Tibial artery (tissue), 4 donors: ENCODE measurements at regions not wholly inside any gene's neighbourhood (a gene's known extent, or its start where the extent isn't known, plus 50 kb on each side); places are given as distances from the start of the nearest gene placed in this dataset.

Source experiments
- DNase-seq, 2 donors: peaks; one replicate each; pipeline ENCODE4 v3.0.0-alpha.2; 2019
- H3K27ac ChIP-seq, 2 donors: fragments of 200-600 bp; sonication (generic) in 1 of 2; 1 replicate in 1 of 2; 2 replicates in 1 of 2; pipeline ENCODE4 v1.5.1; 2018 to 2019; ENCODE audit warnings: mild to moderate bottlenecking in 1 of 2
- H3K27me3 ChIP-seq, 2 donors: fragments of 200-600 bp; sonication (generic) in 1 of 2; one replicate each; pipeline versions ENCODE4 v1.5.1 to v1.6.0; 2016 to 2019
- H3K36me3 ChIP-seq, 3 donors: fragments of 200-600 bp; sonication (generic) in 2 of 3; one replicate each; pipeline ENCODE4 v1.5.1; 2016 to 2019; ENCODE audit warnings: mild to moderate bottlenecking in 2 of 3
- H3K4me1 ChIP-seq, 4 donors: fragments of 200-600 bp; sonication (generic) in 2 of 4; 1 replicate in 3 of 4; 2 replicates in 1 of 4; pipeline ENCODE4 v1.5.1; 2016 to 2019
- H3K4me3 ChIP-seq, 2 donors: fragments of 200-600 bp; sonication (generic) in 1 of 2; 1 replicate in 1 of 2; 2 replicates in 1 of 2; pipeline ENCODE4 v1.5.1; 2018 to 2019; ENCODE audit warnings: mild to moderate bottlenecking in 2 of 2
- H3K9me3 ChIP-seq, 3 donors: fragments of 200-600 bp; sonication (generic) in 1 of 3; one replicate each; pipeline ENCODE4 v1.5.1; 2016 to 2019
- intact Hi-C: fragments of 100-400 bp; cut with DNase I; formaldehyde crosslinking; loops from one replicate; pipeline ENCODE4 v1.15.0; 2023; ENCODE audit warnings: low total_unique reads
- TF ChIP-seq, protein P1 (sequence below), 2 experiments: fragments of 200-600 bp in 1 of 2; fragments of 450-650 bp in 1 of 2; IDR thresholded peaks; one replicate each; pipeline ENCODE4 v1.5.1; 2017 to 2019; ENCODE audit warnings: antibody characterized with exemption in 2 of 2, mild to moderate bottlenecking in 1 of 2, moderate library complexity in 1 of 2

GRCh38 chr6:170188571-170189001 lies 102.3 kb downstream of the DLL1 start:
- Histone ChIP-seq H3K27ac (no peak overlapping the region), H3K27me3 (peaks cover 0 to 9% of the 10 kb centered on the region in 2 donors), H3K36me3 (no peaks in the 10 kb centered on the region), H3K9me3 (no peaks in the 10 kb centered on the region), H3K4me1 (peaks cover 0 to 3% (median 0%) of the 10 kb centered on the region in 4 donors), H3K4me3 (no peak overlapping the region)
- intact Hi-C loops: no loop called here
- TF ChIP-seq, protein P1, sequence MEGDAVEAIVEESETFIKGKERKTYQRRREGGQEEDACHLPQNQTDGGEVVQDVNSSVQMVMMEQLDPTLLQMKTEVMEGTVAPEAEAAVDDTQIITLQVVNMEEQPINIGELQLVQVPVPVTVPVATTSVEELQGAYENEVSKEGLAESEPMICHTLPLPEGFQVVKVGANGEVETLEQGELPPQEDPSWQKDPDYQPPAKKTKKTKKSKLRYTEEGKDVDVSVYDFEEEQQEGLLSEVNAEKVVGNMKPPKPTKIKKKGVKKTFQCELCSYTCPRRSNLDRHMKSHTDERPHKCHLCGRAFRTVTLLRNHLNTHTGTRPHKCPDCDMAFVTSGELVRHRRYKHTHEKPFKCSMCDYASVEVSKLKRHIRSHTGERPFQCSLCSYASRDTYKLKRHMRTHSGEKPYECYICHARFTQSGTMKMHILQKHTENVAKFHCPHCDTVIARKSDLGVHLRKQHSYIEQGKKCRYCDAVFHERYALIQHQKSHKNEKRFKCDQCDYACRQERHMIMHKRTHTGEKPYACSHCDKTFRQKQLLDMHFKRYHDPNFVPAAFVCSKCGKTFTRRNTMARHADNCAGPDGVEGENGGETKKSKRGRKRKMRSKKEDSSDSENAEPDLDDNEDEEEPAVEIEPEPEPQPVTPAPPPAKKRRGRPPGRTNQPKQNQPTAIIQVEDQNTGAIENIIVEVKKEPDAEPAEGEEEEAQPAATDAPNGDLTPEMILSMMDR (IDR thresholded peaks at IDR 0.05): no peak
- no peak for DNase-seq

DNA sequence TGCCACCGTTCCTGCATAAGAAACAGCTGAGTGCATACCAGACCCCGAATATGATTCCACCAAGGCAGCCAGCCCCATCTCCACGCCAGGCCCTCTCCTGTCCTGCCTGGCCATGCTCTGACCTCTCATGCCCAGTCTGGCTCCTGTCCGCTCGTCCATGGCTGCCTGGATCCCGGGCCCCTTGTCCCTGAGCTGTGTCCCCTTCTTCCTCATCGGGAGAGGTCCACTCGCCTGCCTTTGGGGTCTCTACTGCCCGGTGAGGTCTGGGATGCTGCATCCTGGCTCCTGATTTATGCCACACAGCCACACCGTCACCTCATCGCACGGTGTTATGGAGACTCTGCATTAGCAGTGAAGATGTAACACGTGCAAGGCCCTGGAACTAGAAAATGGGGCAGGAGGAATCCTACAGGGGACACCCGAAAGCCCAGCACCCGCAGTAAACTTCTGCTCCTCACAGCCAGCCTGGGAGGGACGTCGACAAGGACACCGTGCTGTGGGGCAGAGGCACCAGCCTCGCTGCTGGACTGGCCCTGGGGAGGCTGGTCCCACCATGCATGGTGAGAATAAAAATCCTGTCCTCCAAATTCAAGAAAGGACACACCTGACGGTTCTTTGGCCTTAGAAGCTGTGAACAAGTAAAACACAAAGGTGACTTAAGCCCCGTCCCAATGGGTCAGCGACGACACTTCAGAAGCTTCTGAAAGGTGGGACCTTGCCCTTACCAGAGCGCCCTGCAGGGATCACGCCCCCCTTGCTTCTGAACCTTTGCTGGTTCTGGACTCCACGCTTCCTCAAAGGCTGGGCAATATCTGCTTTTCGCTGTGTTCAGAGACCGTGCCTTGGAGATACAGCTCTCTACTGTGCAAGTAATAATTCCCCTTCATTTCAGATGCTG lies 103.0 kb downstream of the DLL1 start:
- Histone ChIP-seq H3K27me3 (peaks cover 0 to 9% of the 10 kb centered on the region in 2 donors), H3K27ac (no peak overlapping the region), H3K36me3 (no peaks in the 10 kb centered on the region), H3K4me1 (peaks cover 0 to 3% (median 0%) of the 10 kb centered on the region in 4 donors), H3K9me3 (no peaks in the 10 kb centered on the region), H3K4me3 (no peak overlapping the region)
- intact Hi-C loops: no loop called here
- no peak for DNase-seq
- TF ChIP-seq, protein P1 (IDR thresholded peaks at IDR 0.05): no peak

DNA sequence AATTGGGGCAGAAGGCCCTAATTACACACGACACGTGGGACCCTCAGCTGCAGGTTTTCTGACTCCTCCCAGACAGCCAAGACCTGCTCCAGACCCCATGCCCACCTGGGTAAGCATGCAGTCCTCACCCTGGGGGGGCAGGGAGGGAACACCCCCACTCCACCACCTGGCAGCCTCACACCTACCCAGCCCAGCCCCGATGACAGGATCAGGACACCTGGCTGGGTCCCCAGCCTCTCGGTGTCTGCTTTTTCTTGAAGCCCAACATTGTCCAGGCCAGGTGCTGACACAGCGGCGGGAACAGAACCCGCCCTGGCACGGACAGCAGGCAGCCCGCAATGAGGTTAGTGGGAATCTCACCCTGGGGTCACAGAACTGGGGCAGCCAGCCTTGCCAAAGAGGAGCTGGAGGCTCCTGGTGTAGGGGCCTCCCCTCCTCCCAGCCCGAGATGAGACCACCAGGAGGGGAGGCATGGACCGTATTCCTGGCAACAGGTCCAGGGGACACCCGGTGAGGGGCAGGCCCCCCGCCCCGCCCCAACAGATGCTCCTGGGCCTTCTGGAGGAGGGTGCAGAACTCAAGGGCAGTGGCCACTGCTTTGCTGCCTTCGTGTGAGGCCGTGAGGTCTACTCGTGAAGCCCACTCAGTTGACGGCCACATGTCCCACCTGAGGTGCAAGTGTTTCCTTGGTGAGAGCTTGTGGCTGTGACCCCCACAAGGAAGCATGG lies 103.8 kb downstream of the DLL1 start:
- TF ChIP-seq, protein P1 (IDR thresholded peaks at IDR 0.05): no peak
- DNase-seq: no peak
- Histone ChIP-seq H3K27me3 (peaks cover 0 to 9% of the 10 kb centered on the region in 2 donors), H3K27ac (no peak overlapping the region), H3K4me3 (no peak overlapping the region), H3K9me3 (no peaks in the 10 kb centered on the region), H3K36me3 (no peaks in the 10 kb centered on the region), H3K4me1 (peaks cover 0 to 3% (median 0%) of the 10 kb centered on the region in 4 donors)
- intact Hi-C loops: no loop called here

- TF ChIP-seq, protein P1 (IDR thresholded peaks at IDR 0.05): no peak
- H3K4me1 ChIP-seq: peaks cover 0 to 3% (median 0%) of the 10 kb centered on the region in 4 donors
- H3K4me3 ChIP-seq: no peak overlapping the region
- H3K27me3 ChIP-seq: peaks cover 0 to 9% of the 10 kb centered on the region in 2 donors
- intact Hi-C loops: no loop called here
- no peaks in the 10 kb centered on the region for H3K9me3 ChIP-seq
- no peaks in the 10 kb centered on the region for H3K36me3 ChIP-seq
- DNase-seq: no peak
- H3K27ac ChIP-seq: no peak overlapping the region
Measured at GRCh38 chr6:170186006-170186935, 104.6 kb downstream of the DLL1 start.
